Neural cell (in vitro differentiated cells): ENCODE measurements at regions not wholly inside any gene's neighbourhood (a gene's known extent, or its start where the extent isn't known, plus 50 kb on each side); places are given as distances from the start of the nearest gene placed in this dataset.

Experiments used
- H2AFZ ChIP-seq: fragments of 200-600, 300-800 bp; sonication (generic), shearing (Covaris generic); 2 replicates; pipeline ENCODE4 v1.6.0; 2014; ENCODE audit warnings: low read depth, mild to moderate bottlenecking, antibody characterized with exemption, low read length, moderate library complexity
- H3F3A ChIP-seq: fragments of 200-600 bp; shearing (Covaris generic); 2 replicates; pipeline ENCODE4 v1.6.1; 2016; ENCODE audit warnings: mild to moderate bottlenecking, moderate library complexity, mixed read lengths, antibody characterized with exemption, low read length; ENCODE audit not compliant: insufficient read depth, poor library complexity, severe bottlenecking
- H3K27ac ChIP-seq: fragments of 200-600, 300-800 bp; sonication (generic), shearing (Covaris generic); 2 replicates; pipeline ENCODE4 v1.5.1; 2014; ENCODE audit warnings: mild to moderate bottlenecking, low read length, moderate library complexity
- H3K27me3 ChIP-seq: fragments of 300-800, 200-600 bp; sonication (generic), shearing (Covaris generic); 2 replicates; pipeline ENCODE4 v1.6.0; 2014; ENCODE audit warnings: mild to moderate bottlenecking, low read depth, low read length, moderate library complexity; ENCODE audit not compliant: insufficient read depth
- H3K36me3 ChIP-seq: fragments of 300-800, 200-600 bp; sonication (generic), shearing (Covaris generic); 2 replicates; pipeline ENCODE4 v1.5.1; 2014; ENCODE audit warnings: mild to moderate bottlenecking, antibody characterized with exemption, low read length, moderate library complexity; ENCODE audit not compliant: insufficient read depth
- H3K4me2 ChIP-seq: fragments of 300-800, 200-600 bp; sonication (generic), shearing (Covaris generic); 2 replicates; pipeline ENCODE4 v1.6.0; 2014; ENCODE audit warnings: mild to moderate bottlenecking, low read length
- H3K4me3 ChIP-seq: fragments of 300-800, 200-600 bp; sonication (generic), shearing (Covaris generic); 2 replicates; pipeline ENCODE4 v1.5.1; 2014; ENCODE audit warnings: mild to moderate bottlenecking, low read length, moderate library complexity
- H3K79me2 ChIP-seq: fragments of 200-600 bp; shearing (Covaris generic); replicated peaks from 2 replicates; pipeline ENCODE4 v1.6.0; 2014; ENCODE audit warnings: mild to moderate bottlenecking, low read length, moderate library complexity; ENCODE audit not compliant: insufficient read depth
- H3K9ac ChIP-seq: fragments of 300-800, 200-600 bp; sonication (generic), shearing (Covaris generic); 2 replicates; pipeline ENCODE4 v1.6.1; 2016; ENCODE audit warnings: mild to moderate bottlenecking, low read length, mixed read lengths
- H3K9me2 ChIP-seq: fragments of 200-600 bp; shearing (Covaris generic); 2 replicates; pipeline ENCODE4 v1.6.1; 2016; ENCODE audit warnings: mild to moderate bottlenecking, low read length, mixed read lengths; ENCODE audit not compliant: insufficient read depth
- H3K9me3 ChIP-seq: fragments of 200-600, 300-800 bp; sonication (generic), shearing (Covaris generic); 2 replicates; pipeline ENCODE4 v1.6.1; 2016; ENCODE audit warnings: mild to moderate bottlenecking, mixed run types, low read length, moderate library complexity, mixed read lengths
- H4K20me1 ChIP-seq: fragments of 200-600 bp; shearing (Covaris generic); 2 replicates; pipeline ENCODE4 v1.6.1; 2016; ENCODE audit warnings: mild to moderate bottlenecking, mixed run types; ENCODE audit not compliant: insufficient read depth
- CTCF ChIP-seq: fragments of 450-650 bp; IDR thresholded peaks from 2 replicates; pipeline ENCODE4 v1.5.1; 2014; ENCODE audit warnings: antibody characterized with exemption, mild to moderate bottlenecking, moderate library complexity; ENCODE audit not compliant: poor library complexity, severe bottlenecking
- EP300 ChIP-seq: fragments of 450-650 bp; conservative IDR thresholded peaks from 2 replicates; pipeline ENCODE4 v1.6.1; 2014; ENCODE audit warnings: antibody characterized with exemption, mild to moderate bottlenecking, moderate library complexity; ENCODE audit not compliant: poor library complexity, severe bottlenecking
- EZH2 ChIP-seq: fragments of 200-600, 300-800 bp; shearing (Covaris generic), sonication (generic); IDR thresholded peaks from 2 replicates; pipeline ENCODE4 v1.6.1; 2014; ENCODE audit warnings: antibody characterized with exemption, low read length, borderline replicate concordance, mild to moderate bottlenecking; ENCODE audit not compliant: insufficient read depth, poor library complexity, severe bottlenecking
- MXI1 ChIP-seq: fragments of 450-650 bp; conservative IDR thresholded peaks from 2 replicates; pipeline ENCODE4 v1.6.1; 2014; ENCODE audit warnings: antibody characterized with exemption, mild to moderate bottlenecking; ENCODE audit not compliant: poor library complexity, severe bottlenecking
- POLR2AphosphoS5 ChIP-seq: IDR thresholded peaks from 2 replicates; pipeline ENCODE4 v1.6.1; 2012
- RAD21 ChIP-seq: fragments of 450-650 bp; conservative IDR thresholded peaks from 2 replicates; pipeline ENCODE4 v1.6.1; 2014; ENCODE audit warnings: antibody characterized with exemption, mild to moderate bottlenecking, moderate library complexity
- REST ChIP-seq: IDR thresholded peaks from 2 replicates; pipeline ENCODE4 v1.6.1; 2012; ENCODE audit warnings: borderline replicate concordance
- SMC3 ChIP-seq: fragments of 450-650 bp; conservative IDR thresholded peaks from 2 replicates; pipeline ENCODE4 v1.6.1; 2014; ENCODE audit warnings: antibody characterized with exemption, mild to moderate bottlenecking, moderate library complexity; ENCODE audit not compliant: poor library complexity
- TAF1 ChIP-seq: IDR thresholded peaks from 2 replicates; pipeline ENCODE4 v1.6.1; 2012; ENCODE audit warnings: low read depth

DNA sequence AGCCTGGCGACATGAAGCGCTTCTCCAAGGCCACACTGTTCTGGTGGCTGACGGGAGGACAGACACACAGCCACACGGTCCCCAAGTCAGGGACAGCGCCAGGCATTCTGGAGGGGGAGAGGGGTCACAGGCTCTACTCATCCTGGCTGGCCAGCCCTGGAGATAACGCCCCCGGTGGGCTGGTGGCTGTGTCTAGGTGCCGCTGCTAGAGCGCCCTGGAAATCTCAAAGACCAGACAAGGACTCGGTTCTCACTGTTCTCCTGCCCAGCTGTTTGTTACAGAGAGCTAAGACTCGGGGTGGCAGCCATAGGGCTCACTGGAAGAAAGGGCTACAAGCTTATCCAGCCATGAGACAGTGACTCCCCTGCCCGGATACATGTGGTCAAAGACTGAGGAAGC is 72.0 kb downstream of the KCNF1 start:
- no peak overlapping the region for H3K4me2 ChIP-seq
- H3K4me3 ChIP-seq, result no peak overlapping the region
- no peaks in the 10 kb centered on the region for H3K36me3 ChIP-seq
- H3K9me3 ChIP-seq, result no peaks in the 10 kb centered on the region
- H2AFZ ChIP-seq, result no peak overlapping the region
- no peaks in the 10 kb centered on the region for H3K79me2 ChIP-seq
- no peaks in the 10 kb centered on the region for H3K9me2 ChIP-seq
- H4K20me1 ChIP-seq, result no peaks in the 10 kb centered on the region
- TF ChIP-seq RAD21 (no peak), EZH2 (no peak), TAF1 (no peak), CTCF (no peak), EP300 (no peak), MXI1 (no peak), REST (no peak), POLR2AphosphoS5 (no peak), SMC3 (no peak)
- no peak overlapping the region for H3K27ac ChIP-seq
- H3K27me3 ChIP-seq, result no peaks in the 10 kb centered on the region
- no peaks in the 10 kb centered on the region for H3F3A ChIP-seq
- H3K9ac ChIP-seq, result no peak overlapping the region

- Histone ChIP-seq H2AFZ (no peak overlapping the region), H3K36me3 (no peaks in the 10 kb centered on the region), H3F3A (no peaks in the 10 kb centered on the region), H4K20me1 (no peaks in the 10 kb centered on the region), H3K27me3 (no peaks in the 10 kb centered on the region), H3K4me3 (no peak overlapping the region), H3K27ac (no peak overlapping the region), H3K4me2 (no peak overlapping the region), H3K9me3 (no peaks in the 10 kb centered on the region), H3K9ac (no peak overlapping the region), H3K9me2 (no peaks in the 10 kb centered on the region), H3K79me2 (no peaks in the 10 kb centered on the region)
- TF ChIP-seq MXI1, result no peak
- no peak for TF ChIP-seq EP300
These were observed 72.8 kb downstream of the KCNF1 start for GRCh38 chr2:10984418-10985135.
